G401 (cell line): ENCODE measurements at regions not wholly inside any gene's neighbourhood (a gene's known extent, or its start where the extent isn't known, plus 50 kb on each side); places are given as distances from the start of the nearest gene placed in this dataset.

Source experiments
- DNase-seq: peaks from one replicate; pipeline ENCODE4 v3.0.0-alpha.2; 2015; ENCODE audit warnings: low spot score
- in situ Hi-C: cut with HindIII; loops from 2 replicates; pipeline ENCODE4 v1.10.0; 2016; ENCODE audit warnings: low sequenced_read_pairs, mixed read lengths

- in situ Hi-C loops, result no loop called here
- no peak for DNase-seq
Measured at GRCh38 chr5:79873187-79873586, 117.9 kb downstream of the MTX3 start.

DNA sequence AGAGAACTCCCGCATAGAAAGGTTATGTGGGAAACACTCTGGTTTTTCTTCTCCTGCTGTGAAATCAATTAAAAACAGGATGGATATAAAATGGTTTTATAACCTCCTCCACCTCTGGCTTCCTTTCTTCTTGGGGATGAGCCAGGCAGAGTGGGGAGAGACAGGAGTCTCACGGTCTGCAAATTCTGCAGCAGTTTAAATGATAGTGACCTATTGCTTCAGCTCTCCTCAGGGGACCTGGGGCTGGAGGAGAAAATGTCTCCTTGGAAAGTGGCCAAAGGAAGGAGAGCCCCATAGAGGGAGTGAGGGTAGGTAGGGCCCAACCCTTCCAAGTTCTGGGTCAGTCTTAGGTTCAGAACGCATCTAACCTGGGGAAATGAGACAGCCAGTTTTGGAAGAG lies 118.8 kb downstream of the MTX3 start:
- in situ Hi-C loops, result no loop called here
- DNase-seq, result no peak

- in situ Hi-C loops, result no loop called here
- DNase-seq, result no peak
Measured at GRCh38 chr5:79871364-79872120, 119.5 kb downstream of the MTX3 start.

DNA sequence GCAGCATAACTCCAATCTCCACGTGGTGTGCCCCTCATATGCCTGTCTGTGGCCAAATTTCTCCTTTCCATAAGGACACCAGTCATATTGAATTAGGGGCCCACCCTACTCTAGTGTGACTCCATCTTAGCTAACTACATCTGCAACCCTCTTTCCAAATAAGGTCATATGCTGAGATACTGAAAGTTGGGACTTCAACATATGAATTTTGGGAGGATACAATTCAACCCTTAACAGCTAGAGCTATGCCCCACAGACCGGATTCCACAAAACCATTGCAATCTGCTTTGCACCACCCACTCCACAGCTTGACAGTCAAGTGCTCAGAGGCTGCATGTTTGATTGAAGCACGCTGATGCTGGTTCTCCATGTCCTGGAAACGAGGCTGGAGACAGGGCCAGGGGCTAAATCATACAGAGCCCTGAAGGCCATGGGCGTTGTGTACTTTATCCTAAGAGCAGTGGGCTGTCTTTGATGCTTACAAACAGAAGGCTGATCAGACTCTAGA lies 122.8 kb downstream of the MTX3 start:
- DNase-seq, result no peak
- in situ Hi-C loops, result no loop called here

- in situ Hi-C loops, result no loop called here
Measured at GRCh38 chr5:79865579-79865978, 125.5 kb downstream of the MTX3 start.

GRCh38 chr5:79864364-79864763 lies 126.7 kb downstream of the MTX3 start:
- no peak for DNase-seq
- in situ Hi-C loops, result no loop called here

More at GRCh38 chr5:79865579-79865978, 125.5 kb downstream of the MTX3 start:
- DNase-seq, result no peak

- in situ Hi-C loops, result no loop called here
- no peak for DNase-seq
Measured at GRCh38 chr5:79859588-79859987, 131.5 kb downstream of the MTX3 start.

- no peak for DNase-seq
- in situ Hi-C loops, result no loop called here
Measured at GRCh38 chr5:79858410-79858723, 132.7 kb downstream of the MTX3 start.

DNA sequence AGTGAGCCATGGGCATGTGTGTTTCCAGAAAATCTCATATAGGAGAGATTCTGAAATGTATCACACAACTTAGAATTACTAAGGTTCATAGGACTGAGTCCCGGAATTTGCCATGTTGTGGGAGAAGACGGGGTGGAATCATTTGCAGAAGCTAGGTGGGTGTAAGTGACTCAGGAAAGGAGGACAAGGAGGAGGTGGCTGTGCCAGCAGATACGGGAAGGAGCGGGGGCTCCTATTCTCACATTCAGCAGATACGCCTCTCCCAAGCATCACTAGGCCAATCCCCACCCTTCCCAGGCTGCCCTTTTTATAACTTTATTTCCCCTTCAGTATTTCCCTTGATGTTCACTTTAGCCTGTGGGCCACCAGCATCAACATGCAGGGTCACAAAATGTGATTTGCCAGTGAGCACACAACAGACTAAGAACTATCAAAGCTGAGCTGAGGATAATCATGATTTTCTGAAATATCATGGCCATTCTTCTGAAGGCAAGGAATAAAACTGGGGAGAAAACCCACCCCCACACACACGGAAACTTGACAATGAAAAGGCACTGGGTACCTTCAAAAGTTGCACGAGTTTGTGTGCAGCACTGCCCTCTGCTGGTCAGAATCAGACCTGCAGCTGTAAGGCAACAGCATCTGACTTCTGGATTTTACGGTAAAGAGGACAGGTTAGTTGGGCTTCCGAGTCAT lies 133.2 kb downstream of the MTX3 start:
- peak; percentile 67 for DNase-seq
- in situ Hi-C loops, result no loop called here

GRCh38 chr5:79856456-79857055 lies 134.5 kb downstream of the MTX3 start:
- DNase-seq, result no peak
- in situ Hi-C loops, result no loop called here

DNA sequence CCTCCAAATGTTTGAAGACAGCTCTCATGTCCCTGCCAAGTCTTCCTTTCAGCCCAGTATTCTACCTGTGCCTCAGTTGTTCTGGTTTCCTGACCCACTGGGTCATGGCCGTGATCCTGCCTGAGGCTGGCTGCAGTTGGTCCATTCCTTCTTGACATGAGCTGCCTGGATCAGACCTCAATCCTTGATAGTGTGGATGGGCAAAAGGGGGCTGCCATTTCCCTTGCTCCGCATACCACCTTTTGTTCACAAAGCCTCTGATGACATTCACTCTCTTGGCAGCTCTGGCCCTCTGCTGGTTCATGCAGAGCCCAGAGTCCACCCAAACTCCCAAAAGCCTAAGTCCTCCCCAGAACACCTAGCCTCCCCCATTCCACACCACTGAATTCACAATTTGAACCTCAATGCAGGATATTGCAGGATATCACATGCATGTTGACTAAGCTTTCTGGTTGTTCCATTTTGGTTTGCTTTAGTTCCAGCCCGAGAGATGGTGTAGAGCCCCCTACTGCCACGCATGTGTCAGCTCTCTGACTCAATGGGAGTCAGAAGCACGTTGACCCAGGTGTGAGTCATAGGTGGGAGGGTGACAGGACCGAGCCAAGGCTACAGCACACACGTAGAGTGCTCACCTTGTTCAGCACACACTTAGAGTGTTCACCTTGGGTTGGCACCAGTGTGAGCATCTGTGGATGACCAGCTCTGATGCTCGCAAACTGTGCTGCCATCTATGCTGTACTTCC lies 137.2 kb downstream of the MTX3 start:
- in situ Hi-C loops, result no loop called here
- no peak for DNase-seq

DNA sequence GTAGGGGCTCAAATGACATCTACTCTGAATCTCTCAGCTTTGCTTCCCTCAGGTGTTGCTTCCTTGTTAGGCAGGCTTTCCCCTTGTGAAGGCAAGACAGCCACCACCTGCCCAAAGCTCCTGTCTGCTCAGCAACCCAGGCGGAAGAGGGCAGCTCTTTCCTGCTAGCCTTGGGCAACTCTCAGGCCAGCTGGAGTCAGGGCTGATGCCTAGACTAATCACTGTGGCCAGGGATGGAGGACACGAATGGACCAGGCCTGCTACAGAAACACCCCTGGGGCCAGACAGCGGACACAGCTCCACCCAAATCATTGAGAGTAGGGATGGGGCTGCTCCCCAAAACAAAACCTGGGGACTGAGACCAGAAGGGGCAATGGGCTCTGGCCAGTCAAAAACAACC lies 138.0 kb downstream of the MTX3 start:
- DNase-seq, result no peak
- in situ Hi-C loops, result no loop called here

DNA sequence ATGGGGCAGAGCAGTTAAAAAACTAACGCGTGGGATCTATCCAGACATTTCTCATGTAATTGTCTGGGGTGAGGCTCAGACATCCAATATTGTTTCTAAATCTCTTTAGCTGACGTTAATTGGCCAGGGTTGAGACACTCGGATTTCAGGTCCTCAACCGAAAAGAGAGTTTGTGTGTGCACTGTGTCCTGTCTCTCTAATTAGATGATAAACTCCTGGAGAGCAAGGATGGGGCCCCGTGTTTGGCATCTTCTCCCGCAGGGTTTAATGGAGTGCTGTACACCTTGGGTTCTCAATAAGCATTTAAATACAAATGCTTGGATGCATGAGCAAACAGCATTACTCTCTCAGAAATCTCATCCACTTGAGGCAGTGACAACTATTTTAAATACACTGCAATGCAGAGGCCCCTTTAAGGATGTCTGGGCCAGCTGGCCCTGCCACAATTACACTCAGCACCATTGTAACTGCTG lies 139.6 kb downstream of the MTX3 start:
- DNase-seq, result no peak
- in situ Hi-C loops, result no loop called here

- in situ Hi-C loops, result no loop called here
- no peak for DNase-seq
Measured at GRCh38 chr5:79850941-79851340, 140.1 kb downstream of the MTX3 start.

- no peak for DNase-seq
Measured at GRCh38 chr5:79850316-79850822, 140.7 kb downstream of the MTX3 start.

DNA sequence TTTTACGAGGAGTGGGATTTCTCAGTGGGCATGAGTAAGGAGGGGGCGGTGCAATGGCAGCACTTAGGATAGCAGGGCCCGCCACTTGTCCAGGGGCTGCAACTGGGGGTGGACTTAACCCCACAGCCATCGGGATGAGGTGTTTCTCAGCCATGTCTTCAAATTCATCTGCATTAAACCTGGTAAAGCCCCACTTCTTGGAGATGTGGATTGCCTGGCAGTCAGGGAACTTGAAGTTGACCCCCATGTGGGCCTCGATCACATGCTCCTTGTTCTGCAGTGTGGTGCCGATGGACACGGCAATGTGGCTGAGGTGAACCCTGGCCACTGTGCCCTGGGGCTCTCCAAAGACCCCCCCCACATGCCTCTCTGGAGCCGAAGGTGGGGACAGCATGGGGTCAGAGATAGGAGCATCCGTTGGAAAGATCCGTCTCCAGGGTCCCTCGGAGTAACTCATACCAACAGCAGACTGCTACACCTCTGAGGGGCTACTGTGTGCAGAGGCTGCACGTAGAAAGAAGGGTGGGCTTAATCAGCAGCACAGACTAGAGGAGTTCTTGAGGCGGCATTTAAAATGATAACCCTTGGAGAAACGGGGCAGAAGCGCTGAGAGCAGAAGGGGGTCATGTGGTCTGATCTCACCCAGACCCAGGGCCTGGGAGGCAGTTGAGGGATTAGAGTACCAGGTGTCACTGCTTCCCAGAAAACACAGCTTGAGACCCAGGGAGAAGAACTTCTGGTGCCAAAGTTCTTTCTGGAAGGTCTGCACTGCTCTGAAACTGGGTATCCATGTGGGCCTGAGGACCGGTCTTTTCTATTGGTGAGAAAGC lies 141.4 kb downstream of the MTX3 start:
- in situ Hi-C loops, result no loop called here

More at GRCh38 chr5:79850316-79850822, 140.7 kb downstream of the MTX3 start:
- in situ Hi-C loops, result no loop called here

More for the DNA sequence above, 141.4 kb downstream of the MTX3 start:
- no peak for DNase-seq
